ENCODE measurements at regions not wholly inside any gene's neighbourhood (a gene's known extent, or its start where the extent isn't known, plus 50 kb on each side); places are given as distances from the start of the nearest gene placed in this dataset.
"Not testable (repeated sequence)": the region's sequence is repeated elsewhere in the genome, so short reads cannot be mapped to it uniquely, and the experiment has no call there.

DNA sequence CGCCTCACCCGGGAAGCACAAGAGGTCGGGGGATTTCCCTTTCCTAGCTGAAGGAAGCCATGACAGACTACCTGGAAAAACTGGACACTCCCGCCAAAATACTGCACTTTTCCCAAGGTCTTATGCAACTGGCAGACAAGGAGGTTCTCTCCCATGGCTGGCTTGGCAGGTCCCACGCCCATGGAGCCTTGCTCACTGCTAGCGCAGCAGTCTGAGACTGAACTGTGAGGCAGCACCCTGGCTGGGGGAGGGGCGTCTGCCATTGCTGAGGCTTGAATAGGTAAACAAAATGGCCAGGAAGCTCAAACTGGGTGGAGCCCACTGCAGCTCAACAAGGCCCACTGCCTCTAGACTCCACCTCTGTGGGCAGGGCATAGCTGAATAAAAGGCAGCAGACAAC is 92.1 kb downstream of the C4BPA start:
- DNase-seq; H3K36me3 ChIP-seq; H3K27me3 ChIP-seq; H3K27ac ChIP-seq; intact Hi-C loops (cut with DNase I; ENCODE audit: low total_unique reads); H3K4me1 ChIP-seq; H3K9me3 ChIP-seq; H3K4me3 ChIP-seq: not testable (repeated sequence)

DNA sequence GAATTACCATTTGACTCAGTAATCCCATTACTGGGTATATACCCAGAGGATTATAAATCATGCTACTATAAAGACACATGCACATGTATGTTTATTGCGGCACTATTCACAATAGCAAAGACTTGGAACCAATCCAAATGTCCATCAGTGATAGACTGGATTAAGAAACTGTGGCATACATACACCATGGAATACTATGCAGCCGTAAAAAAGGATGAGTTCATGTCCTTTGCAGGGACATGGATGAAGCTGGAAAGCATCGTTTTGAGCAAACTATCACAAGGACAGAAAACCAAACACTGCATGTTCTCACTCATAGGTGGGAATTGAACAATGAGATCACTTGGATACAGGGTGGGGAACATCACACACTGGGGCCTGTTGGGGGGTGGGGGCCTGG is 97.5 kb downstream of the C4BPA start:
- H3K27me3 ChIP-seq; intact Hi-C loops (cut with DNase I; ENCODE audit: low total_unique reads); H3K4me1 ChIP-seq; H3K4me3 ChIP-seq; H3K9me3 ChIP-seq; H3K36me3 ChIP-seq; DNase-seq; H3K27ac ChIP-seq: not testable (repeated sequence)

DNA sequence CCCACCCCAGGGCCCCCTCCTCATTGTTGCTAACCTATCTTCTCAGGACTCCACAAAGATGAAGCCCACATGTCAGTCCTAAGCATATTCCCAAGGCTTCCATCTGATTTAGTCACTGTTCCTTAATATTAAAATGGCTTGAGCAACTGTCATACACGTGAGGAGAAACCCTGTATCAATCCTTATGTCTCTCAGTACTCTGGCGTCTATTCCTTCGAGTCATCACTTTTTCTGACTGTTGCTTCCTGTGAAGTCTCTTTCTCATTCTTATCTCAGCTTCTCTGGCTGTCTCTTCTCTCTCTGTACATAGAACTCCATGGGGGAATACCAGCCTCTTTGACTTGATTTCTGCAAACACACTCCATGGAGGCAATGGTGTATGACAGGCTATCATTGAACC is 98.4 kb downstream of the C4BPA start:
- no peak overlapping the region for H3K27ac ChIP-seq
- no peaks in the 10 kb centered on the region for H3K4me1 ChIP-seq
- no peaks in the 10 kb centered on the region for H3K36me3 ChIP-seq
- peaks cover 0 to 2% (median 0%) of the 10 kb centered on the region in 3 donors for H3K9me3 ChIP-seq
- intact Hi-C loops (cut with DNase I; ENCODE audit: low total_unique reads) = no loop called here
- TF ChIP-seq, protein P1, sequence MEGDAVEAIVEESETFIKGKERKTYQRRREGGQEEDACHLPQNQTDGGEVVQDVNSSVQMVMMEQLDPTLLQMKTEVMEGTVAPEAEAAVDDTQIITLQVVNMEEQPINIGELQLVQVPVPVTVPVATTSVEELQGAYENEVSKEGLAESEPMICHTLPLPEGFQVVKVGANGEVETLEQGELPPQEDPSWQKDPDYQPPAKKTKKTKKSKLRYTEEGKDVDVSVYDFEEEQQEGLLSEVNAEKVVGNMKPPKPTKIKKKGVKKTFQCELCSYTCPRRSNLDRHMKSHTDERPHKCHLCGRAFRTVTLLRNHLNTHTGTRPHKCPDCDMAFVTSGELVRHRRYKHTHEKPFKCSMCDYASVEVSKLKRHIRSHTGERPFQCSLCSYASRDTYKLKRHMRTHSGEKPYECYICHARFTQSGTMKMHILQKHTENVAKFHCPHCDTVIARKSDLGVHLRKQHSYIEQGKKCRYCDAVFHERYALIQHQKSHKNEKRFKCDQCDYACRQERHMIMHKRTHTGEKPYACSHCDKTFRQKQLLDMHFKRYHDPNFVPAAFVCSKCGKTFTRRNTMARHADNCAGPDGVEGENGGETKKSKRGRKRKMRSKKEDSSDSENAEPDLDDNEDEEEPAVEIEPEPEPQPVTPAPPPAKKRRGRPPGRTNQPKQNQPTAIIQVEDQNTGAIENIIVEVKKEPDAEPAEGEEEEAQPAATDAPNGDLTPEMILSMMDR (IDR thresholded peaks at IDR 0.05) = no peak
- no peaks in the 10 kb centered on the region for H3K27me3 ChIP-seq
- no peak for DNase-seq
- no peak overlapping the region for H3K4me3 ChIP-seq

GRCh38 chr1:207203541-207203940 is 99.5 kb downstream of the C4BPA start:
- Histone ChIP-seq H3K36me3 (no peaks in the 10 kb centered on the region), H3K4me3 (no peak overlapping the region), H3K4me1 (no peaks in the 10 kb centered on the region), H3K9me3 (peaks cover 0 to 2% (median 0%) of the 10 kb centered on the region in 3 donors), H3K27me3 (no peaks in the 10 kb centered on the region), H3K27ac (no peak overlapping the region)
- no peak for DNase-seq
- TF ChIP-seq, protein P1 (IDR thresholded peaks at IDR 0.05) = no peak
- intact Hi-C loops (cut with DNase I; ENCODE audit: low total_unique reads) = no loop called here

DNA sequence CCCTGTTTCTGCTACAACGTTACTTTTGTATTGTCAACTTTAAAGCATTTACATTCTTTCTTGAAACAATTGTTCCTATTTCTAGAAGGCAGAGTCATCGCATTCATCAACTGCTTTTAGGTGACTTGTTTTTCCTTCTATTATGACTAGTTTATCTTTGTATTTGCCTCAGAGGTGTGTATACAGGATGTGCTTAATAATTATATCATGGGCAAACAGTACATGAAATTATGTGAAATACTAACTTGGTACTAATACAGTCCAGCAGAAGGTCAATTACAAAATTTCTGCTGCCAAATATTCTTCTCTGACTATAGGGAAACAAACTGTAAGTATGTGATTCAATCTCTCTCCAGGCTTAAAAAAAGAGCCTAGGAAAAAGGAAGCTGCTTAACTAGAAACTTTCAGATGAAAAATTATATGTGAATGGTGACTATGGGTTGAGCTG is 101.6 kb downstream of the C4BPA start:
- Histone ChIP-seq H3K4me3 (no peak overlapping the region), H3K36me3 (no peaks in the 10 kb centered on the region), H3K4me1 (no peaks in the 10 kb centered on the region), H3K27ac (no peak overlapping the region), H3K27me3 (no peaks in the 10 kb centered on the region), H3K9me3 (peaks cover 0 to 2% (median 0%) of the 10 kb centered on the region in 3 donors)
- intact Hi-C loops (cut with DNase I; ENCODE audit: low total_unique reads) = no loop called here
- DNase-seq = no peak
- TF ChIP-seq, protein P1 (IDR thresholded peaks at IDR 0.05) = no peak

DNA sequence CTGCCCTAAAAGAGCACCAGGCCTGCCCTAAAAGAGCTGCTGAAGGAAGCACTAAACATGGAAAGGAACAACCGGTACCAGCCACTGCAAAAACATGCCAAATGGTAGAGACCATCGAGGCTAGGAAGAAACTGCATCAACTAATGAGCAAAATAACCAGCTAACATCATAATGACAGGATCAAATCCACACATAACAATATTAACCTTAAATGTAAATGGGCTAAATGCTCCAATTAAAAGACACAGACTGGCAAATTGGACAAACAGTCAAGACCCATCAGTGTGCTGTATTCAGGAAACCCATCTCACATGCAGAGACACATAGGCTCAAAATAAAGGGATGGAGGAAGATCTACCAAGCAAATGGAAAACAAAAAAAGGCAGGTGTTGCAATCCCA is 104.7 kb downstream of the C4BPA start:
- intact Hi-C loops (cut with DNase I; ENCODE audit: low total_unique reads); H3K36me3 ChIP-seq; H3K9me3 ChIP-seq; H3K4me1 ChIP-seq; H3K4me3 ChIP-seq; H3K27me3 ChIP-seq; DNase-seq; H3K27ac ChIP-seq: not testable (repeated sequence)

GRCh38 chr1:207214453-207214852 is 107.0 kb upstream of the CD55 start:
- Histone ChIP-seq H3K36me3 (no peaks in the 10 kb centered on the region), H3K27me3 (no peaks in the 10 kb centered on the region), H3K9me3 (peaks cover 0 to 8% (median 0%) of the 10 kb centered on the region in 3 donors), H3K4me1 (peaks cover 0 to 16% (median 7%) of the 10 kb centered on the region in 4 donors), H3K27ac (no peak overlapping the region), H3K4me3 (no peak overlapping the region)
- DNase-seq = no peak
- TF ChIP-seq, protein P1 (IDR thresholded peaks at IDR 0.05) = no peak
- intact Hi-C loops (cut with DNase I; ENCODE audit: low total_unique reads) = no loop called here
